T-cell (primary cell): ENCODE measurements at regions not wholly inside any gene's neighbourhood (a gene's known extent, or its start where the extent isn't known, plus 50 kb on each side); places are given as distances from the start of the nearest gene placed in this dataset.

Experiments
- ATAC-seq, 4 experiments: fragments of 200-7000 bp in 3 of 4; fragments of 150-1000 bp in 1 of 4; cut with Tn5 transposase; replicated peaks in 1 of 4; 1 replicate in 3 of 4; 2 replicates in 1 of 4; pipeline ENCODE4 v1.10.0; 2021; ENCODE audit warnings: moderate library complexity in 3 of 4, mild to moderate bottlenecking in 2 of 4, moderate number of reproducible peaks in 1 of 4
- CTCF ChIA-PET, 2 donors: fragments of 300-600 bp; sonication (Branson Sonifier 250); formaldehyde crosslinking; loops; one replicate each; lab custom pipeline; 2022; ENCODE audit warnings: antibody characterized with exemption in 2 of 2; lab: Charles Lee
- POLR2A ChIA-PET, 2 donors: fragments of 300-600 bp; sonication (Branson Sonifier 250); formaldehyde crosslinking; loops; one replicate each; lab custom pipeline; 2022; ENCODE audit warnings: antibody characterized with exemption in 2 of 2; lab: Charles Lee
- DNase-seq, 35 experiments: peaks; one replicate each; pipeline versions ENCODE4 v3.0.0 to v3.0.0-alpha.2; 2013 to 2023
- H3K27ac ChIP-seq: one replicate; pipeline ENCODE4 v1.5.1; 2013; ENCODE audit warnings: low read length
- H3K27me3 ChIP-seq, 2 experiments: replicated peaks in 1 of 2; 1 replicate in 1 of 2; 2 replicates in 1 of 2; pipeline versions ENCODE4 v1.6.1 to v1.7.0; 2013; ENCODE audit warnings: low read length in 1 of 2, mixed read lengths in 1 of 2; ENCODE audit not compliant: control insufficient read depth in 2 of 2, insufficient read depth in 2 of 2; ENCODE audit errors: extremely low read depth in 1 of 2
- H3K36me3 ChIP-seq, 2 donors: 1 replicate in 1 of 2; 2 replicates in 1 of 2; pipeline versions ENCODE4 v1.6.1 to v1.7.0; 2013; ENCODE audit warnings: low read length in 1 of 2; ENCODE audit not compliant: control insufficient read depth in 2 of 2, insufficient read depth in 1 of 2; ENCODE audit errors: extremely low read depth in 1 of 2
- H3K4me1 ChIP-seq, 2 experiments: 1 replicate in 1 of 2; 2 replicates in 1 of 2; pipeline versions ENCODE4 v1.6.1 to v1.7.0; 2013; ENCODE audit warnings: low read length in 2 of 2, mixed read lengths in 1 of 2; ENCODE audit not compliant: insufficient read depth in 2 of 2, control insufficient read depth in 1 of 2; ENCODE audit errors: extremely low read depth in 1 of 2
- H3K4me3 ChIP-seq, 2 donors: 1 replicate in 1 of 2; 2 replicates in 1 of 2; pipeline versions ENCODE4 v1.5.1 to v1.7.0; 2013; ENCODE audit warnings: mild to moderate bottlenecking in 2 of 2, low read length in 1 of 2, moderate library complexity in 1 of 2; ENCODE audit not compliant: control insufficient read depth in 1 of 2; ENCODE audit errors: extremely low read depth in 1 of 2
- H3K9me3 ChIP-seq: 2 replicates; pipeline ENCODE4 v1.7.0; 2013
- H3K27ac Mint-ChIP-seq, 2 donors: one replicate each; pipeline ENCODE4 v1.8.0; 2020 to 2021; ENCODE audit warnings: mild to moderate bottlenecking in 2 of 2, mixed read lengths in 2 of 2
- H3K27me3 Mint-ChIP-seq, 2 donors: one replicate each; pipeline ENCODE4 v1.8.0; 2021 to 2022; ENCODE audit warnings: mixed read lengths in 2 of 2
- H3K36me3 Mint-ChIP-seq: one replicate; pipeline ENCODE4 v1.8.0; 2021; ENCODE audit warnings: mixed read lengths
- H3K4me1 Mint-ChIP-seq, 3 donors: one replicate each; pipeline ENCODE4 v1.8.0; 2020 to 2022; ENCODE audit warnings: mixed read lengths in 3 of 3, mild to moderate bottlenecking in 1 of 3
- H3K4me3 Mint-ChIP-seq, 3 donors: one replicate each; pipeline ENCODE4 v1.8.0; 2020 to 2022; ENCODE audit warnings: mild to moderate bottlenecking in 3 of 3, mixed read lengths in 3 of 3, moderate library complexity in 3 of 3
- H3K9me3 Mint-ChIP-seq, 3 donors: one replicate each; pipeline ENCODE4 v1.8.0; 2020 to 2022; ENCODE audit warnings: mixed read lengths in 3 of 3
- WGBS: methylation state at CpG from one replicate; pipeline ENCODE4 v1.1.5; 2013; ENCODE audit warnings: missing lambda C conversion rate; ENCODE audit not compliant: insufficient coverage; 5-methylcytosine and 5-hydroxymethylcytosine counted together

DNA sequence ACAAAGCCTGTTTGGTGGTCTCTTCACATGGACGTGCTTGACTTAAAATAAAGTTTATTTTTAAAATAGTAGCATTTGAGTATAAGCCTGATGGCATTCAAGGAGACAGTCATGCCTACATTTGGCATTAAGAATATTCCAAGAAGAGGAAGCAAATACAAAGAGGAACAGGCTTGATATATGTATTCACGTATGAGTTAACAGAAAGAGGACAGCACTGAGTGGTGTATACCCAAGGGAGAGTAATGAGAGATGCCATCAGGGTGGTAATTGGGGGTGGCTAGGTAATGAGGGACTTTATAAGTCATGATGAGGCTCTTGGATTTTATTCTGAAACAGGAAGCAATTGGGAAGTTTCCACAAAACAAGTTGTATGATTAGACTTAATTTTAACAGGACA lies 363.3 kb downstream of the SEMA3D start:
- DNase-seq, result no peak
- ChIA-PET CTCF (no interaction called here), POLR2A (no interaction called here)
- no peak for ATAC-seq
- Histone ChIP-seq H3K4me3 (no peak overlapping the region), H3K9me3 (no peaks in the 10 kb centered on the region), H3K4me1 (no peaks in the 10 kb centered on the region), H3K27ac (no peak overlapping the region), H3K36me3 (no peaks in the 10 kb centered on the region), H3K27me3 (no peaks in the 10 kb centered on the region)
- 70% methylated on average over 2 of the region's 2 CpGs for WGBS
- no peaks in the 10 kb centered on the region for H3K4me1 Mint-ChIP-seq
- peaks cover 0 to 12% (median 3%) of the 10 kb centered on the region in 3 donors for H3K9me3 Mint-ChIP-seq
- H3K36me3 Mint-ChIP-seq, result no peaks in the 10 kb centered on the region
- H3K27ac Mint-ChIP-seq, result no peak overlapping the region
- H3K27me3 Mint-ChIP-seq, result no peaks in the 10 kb centered on the region
- no peak overlapping the region for H3K4me3 Mint-ChIP-seq

- Mint-ChIP-seq H3K4me3 (no peak overlapping the region), H3K4me1 (no peaks in the 10 kb centered on the region), H3K27ac (no peak overlapping the region), H3K9me3 (peaks cover 0 to 12% (median 3%) of the 10 kb centered on the region in 3 donors), H3K27me3 (no peaks in the 10 kb centered on the region), H3K36me3 (no peaks in the 10 kb centered on the region)
- no peaks in the 10 kb centered on the region for H3K36me3 ChIP-seq
- ChIA-PET CTCF (no interaction called here), POLR2A (no interaction called here)
- H3K27me3 ChIP-seq, result no peaks in the 10 kb centered on the region
- ATAC-seq (no peak), DNase-seq (no peak)
- 78% methylated on average over 5 of the region's 6 CpGs for WGBS
- H3K4me3 ChIP-seq, result no peak overlapping the region
- H3K9me3 ChIP-seq, result no peaks in the 10 kb centered on the region
- no peak overlapping the region for H3K27ac ChIP-seq
- no peaks in the 10 kb centered on the region for H3K4me1 ChIP-seq
These were observed 363.8 kb downstream of the SEMA3D start for GRCh38 chr7:84822941-84823510.

- ChIA-PET POLR2A (no interaction called here), CTCF (no interaction called here)
- 33% methylated on average over 1 of the region's 3 CpGs for WGBS
These were observed 365.0 kb downstream of the SEMA3D start for GRCh38 chr7:84821671-84822534.

DNA sequence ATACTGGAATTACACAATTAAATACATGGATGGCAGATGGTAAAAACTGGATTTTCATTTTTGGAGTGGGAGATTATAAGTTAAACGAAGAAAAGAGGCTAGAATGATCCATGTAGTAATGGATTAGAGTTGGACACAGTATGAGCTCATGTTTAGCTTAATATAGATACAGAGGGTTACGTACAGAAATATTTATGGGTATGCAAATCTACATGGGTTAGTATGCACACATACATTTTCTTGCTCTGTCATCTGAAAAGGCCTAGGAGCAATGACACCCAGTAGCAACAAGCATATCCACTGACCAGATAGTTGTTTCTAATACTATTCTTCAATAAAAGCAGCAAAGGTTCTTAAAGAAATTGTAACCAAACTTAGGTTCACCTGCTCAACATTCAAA lies 366.4 kb downstream of the SEMA3D start:
- no CpG with 5 or more reads among the region's 2 CpGs for WGBS
- Mint-ChIP-seq H3K9me3 (peaks cover 0 to 8% (median 3%) of the 10 kb centered on the region in 3 donors), H3K36me3 (no peaks in the 10 kb centered on the region), H3K27ac (no peak overlapping the region), H3K4me3 (no peak overlapping the region), H3K27me3 (peaks cover 0 to 2% of the 10 kb centered on the region in 2 donors), H3K4me1 (no peaks in the 10 kb centered on the region)
- ATAC-seq, result no peak
- CTCF ChIA-PET, result no interaction called here
- H3K27me3 ChIP-seq, result no peaks in the 10 kb centered on the region
- POLR2A ChIA-PET, result no interaction called here
- no peak for DNase-seq
- H3K36me3 ChIP-seq, result no peaks in the 10 kb centered on the region
- no peaks in the 10 kb centered on the region for H3K4me1 ChIP-seq
- no peak overlapping the region for H3K27ac ChIP-seq
- H3K4me3 ChIP-seq, result no peak overlapping the region
- H3K9me3 ChIP-seq, result no peaks in the 10 kb centered on the region

More at GRCh38 chr7:84821671-84822534, 365.0 kb downstream of the SEMA3D start:
- no peak overlapping the region for H3K4me3 ChIP-seq
- no peaks in the 10 kb centered on the region for H3K27me3 ChIP-seq
- Mint-ChIP-seq H3K36me3 (no peaks in the 10 kb centered on the region), H3K27ac (no peak overlapping the region), H3K9me3 (peaks cover 0 to 12% (median 3%) of the 10 kb centered on the region in 3 donors), H3K27me3 (peaks cover 0 to 2% of the 10 kb centered on the region in 2 donors), H3K4me1 (no peaks in the 10 kb centered on the region), H3K4me3 (no peak overlapping the region)
- H3K36me3 ChIP-seq, result no peaks in the 10 kb centered on the region
- H3K4me1 ChIP-seq, result no peaks in the 10 kb centered on the region
- no peak for DNase-seq
- H3K9me3 ChIP-seq, result no peaks in the 10 kb centered on the region
- ATAC-seq, result no peak
- H3K27ac ChIP-seq, result no peak overlapping the region

- no peaks in the 10 kb centered on the region for H3K9me3 ChIP-seq
- WGBS, result no CpG with 5 or more reads among the region's 1 CpG
- H3K27ac ChIP-seq, result no peak overlapping the region
- H3K36me3 ChIP-seq, result no peaks in the 10 kb centered on the region
- DNase-seq, result no peak
- no peaks in the 10 kb centered on the region for H3K36me3 Mint-ChIP-seq
- no peak for ATAC-seq
- H3K27me3 Mint-ChIP-seq, result peaks cover 0 to 2% of the 10 kb centered on the region in 2 donors
- POLR2A ChIA-PET, result interaction anchor here in 1 of 2 donors (1.0 kb wide), 1 partner anchor 24 kb away, joined by 3 read pairs; no protein-coding TSS in a partner anchor
- peaks cover 0 to 5% (median 3%) of the 10 kb centered on the region in 3 donors for H3K9me3 Mint-ChIP-seq
- H3K27ac Mint-ChIP-seq, result no peak overlapping the region
- H3K4me3 Mint-ChIP-seq, result no peak overlapping the region
- no peaks in the 10 kb centered on the region for H3K4me1 ChIP-seq
- no peaks in the 10 kb centered on the region for H3K27me3 ChIP-seq
- no peak overlapping the region for H3K4me3 ChIP-seq
- H3K4me1 Mint-ChIP-seq, result no peaks in the 10 kb centered on the region
- CTCF ChIA-PET, result no interaction called here
These were observed 369.8 kb downstream of the SEMA3D start for GRCh38 chr7:84817016-84817415.

DNA sequence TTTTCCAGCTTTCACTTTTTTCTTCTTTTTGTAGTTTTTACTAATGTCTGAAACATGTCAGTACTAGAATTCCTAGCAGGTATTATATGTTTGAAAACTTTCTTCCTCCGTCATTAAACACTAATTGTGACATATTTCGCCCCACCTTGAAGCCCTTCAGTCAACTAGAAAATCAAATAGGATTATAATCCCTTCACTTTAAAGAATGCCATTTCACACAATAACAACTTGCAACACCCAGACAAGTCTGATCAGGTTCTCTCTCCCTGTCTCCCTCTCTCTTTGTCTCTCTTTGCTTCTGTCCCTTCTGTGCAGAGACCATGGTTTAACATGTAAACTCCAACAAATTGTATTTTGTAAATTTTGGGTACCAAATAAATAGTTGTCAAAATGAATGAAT lies 373.5 kb downstream of the SEMA3D start:
- no peak overlapping the region for H3K27ac Mint-ChIP-seq
- ATAC-seq, result no peak
- Histone ChIP-seq H3K4me3 (no peak overlapping the region), H3K9me3 (no peaks in the 10 kb centered on the region), H3K36me3 (no peaks in the 10 kb centered on the region), H3K27me3 (no peaks in the 10 kb centered on the region), H3K4me1 (no peaks in the 10 kb centered on the region), H3K27ac (no peak overlapping the region)
- POLR2A ChIA-PET, result no interaction called here
- 0% methylated on average over 1 of the region's 2 CpGs for WGBS
- CTCF ChIA-PET, result no interaction called here
- no peak for DNase-seq
- H3K9me3 Mint-ChIP-seq, result peaks cover 0 to 5% (median 0%) of the 10 kb centered on the region in 3 donors
- H3K27me3 Mint-ChIP-seq, result peaks cover 0 to 2% of the 10 kb centered on the region in 2 donors
- no peak overlapping the region for H3K4me3 Mint-ChIP-seq
- no peaks in the 10 kb centered on the region for H3K36me3 Mint-ChIP-seq
- no peaks in the 10 kb centered on the region for H3K4me1 Mint-ChIP-seq
